Calu3 (cell line): ENCODE measurements at regions not wholly inside any gene's neighbourhood (a gene's known extent, or its start where the extent isn't known, plus 50 kb on each side); places are given as distances from the start of the nearest gene placed in this dataset.

Source experiments
- BruUV-seq: library from RNA; stranded (reverse); fragments of 400-500 nt; replicated peaks from 2 replicates; lab custom pipeline; 2021; lab: Mats Ljungman, UMichigan
- CTCF ChIA-PET: fragments of 300-600 bp; sonication (Branson Sonifier 250); formaldehyde crosslinking; loops from one replicate; lab custom pipeline; 2022; ENCODE audit warnings: antibody characterized with exemption; lab: Charles Lee
- DNase-seq: peaks from one replicate; pipeline ENCODE4 v3.0.0; 2022
- H3K27ac Mint-ChIP-seq: one replicate; pipeline ENCODE4 v1.8.0; 2022; ENCODE audit warnings: mixed read lengths; ENCODE audit not compliant: unreplicated experiment
- H3K27me3 Mint-ChIP-seq: one replicate; pipeline ENCODE4 v1.8.0; 2022; ENCODE audit warnings: mixed read lengths; ENCODE audit not compliant: unreplicated experiment
- H3K36me3 Mint-ChIP-seq: one replicate; pipeline ENCODE4 v1.8.0; 2022; ENCODE audit warnings: mild to moderate bottlenecking, moderate library complexity, mixed read lengths; ENCODE audit not compliant: insufficient read depth, unreplicated experiment
- H3K4me1 Mint-ChIP-seq: one replicate; pipeline ENCODE4 v1.8.0; 2022; ENCODE audit warnings: mild to moderate bottlenecking, low read depth, mixed read lengths; ENCODE audit not compliant: unreplicated experiment
- H3K4me3 Mint-ChIP-seq: one replicate; pipeline ENCODE4 v1.8.0; 2022; ENCODE audit warnings: mild to moderate bottlenecking, low read depth, moderate library complexity, mixed read lengths; ENCODE audit not compliant: unreplicated experiment
- H3K9me3 Mint-ChIP-seq: one replicate; pipeline ENCODE4 v1.8.0; 2022; ENCODE audit warnings: low read depth, mixed read lengths; ENCODE audit not compliant: unreplicated experiment
- CTCF ChIP-seq: fragments of 200-600 bp; IDR thresholded peaks from one replicate; pipeline ENCODE4 v1.8.0; 2022; ENCODE audit warnings: antibody characterized with exemption; ENCODE audit not compliant: unreplicated experiment
- intact Hi-C: fragments of 100-400 bp; cut with micrococcal nuclease; formaldehyde crosslinking; loops from one replicate; pipeline ENCODE4 v1.10.0; 2022; ENCODE audit not compliant: unreplicated experiment

- peaks cover 2% of the 10 kb centered on the region for H3K9me3 Mint-ChIP-seq
- H3K36me3 Mint-ChIP-seq, result no peaks in the 10 kb centered on the region
- BruUV-seq, result no TSS peak
- no peak for TF ChIP-seq CTCF
- no peaks in the 10 kb centered on the region for H3K4me1 Mint-ChIP-seq
- DNase-seq, result no peak
- H3K27me3 Mint-ChIP-seq, result no peaks in the 10 kb centered on the region
- CTCF ChIA-PET, result no interaction called here
- H3K4me3 Mint-ChIP-seq, result no peak overlapping the region
- no peak overlapping the region for H3K27ac Mint-ChIP-seq
- intact Hi-C loops, result no loop called here
Measured at GRCh38 chr4:27930976-27931375, 1070.3 kb downstream of the STIM2 start.

DNA sequence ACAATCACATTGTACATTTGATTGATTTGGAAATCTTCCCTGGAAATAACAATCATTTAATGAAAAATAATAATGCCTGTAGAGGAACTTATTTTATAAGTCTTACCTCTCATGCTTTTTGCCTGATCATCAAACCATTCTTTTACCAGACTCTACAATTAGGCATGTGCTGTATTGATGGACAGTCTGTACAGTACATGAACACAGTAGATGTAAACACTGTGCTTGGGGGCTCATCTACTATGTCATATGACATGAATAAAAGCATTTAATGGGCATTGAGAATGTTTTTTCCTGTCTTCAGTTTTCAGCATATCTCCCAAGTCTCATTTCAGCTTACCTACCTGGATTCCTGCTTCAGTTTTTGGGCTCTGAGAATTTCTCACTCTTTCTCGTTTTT, 1070.9 kb downstream of the STIM2 start:
- no TSS peak for BruUV-seq
- CTCF ChIA-PET, result no interaction called here
- H3K4me3 Mint-ChIP-seq, result no peak overlapping the region
- intact Hi-C loops, result no loop called here
- no peaks in the 10 kb centered on the region for H3K4me1 Mint-ChIP-seq
- H3K9me3 Mint-ChIP-seq, result peaks cover 2% of the 10 kb centered on the region
- no peak for TF ChIP-seq CTCF
- H3K27me3 Mint-ChIP-seq, result no peaks in the 10 kb centered on the region
- DNase-seq, result no peak
- no peaks in the 10 kb centered on the region for H3K36me3 Mint-ChIP-seq
- H3K27ac Mint-ChIP-seq, result no peak overlapping the region

DNA sequence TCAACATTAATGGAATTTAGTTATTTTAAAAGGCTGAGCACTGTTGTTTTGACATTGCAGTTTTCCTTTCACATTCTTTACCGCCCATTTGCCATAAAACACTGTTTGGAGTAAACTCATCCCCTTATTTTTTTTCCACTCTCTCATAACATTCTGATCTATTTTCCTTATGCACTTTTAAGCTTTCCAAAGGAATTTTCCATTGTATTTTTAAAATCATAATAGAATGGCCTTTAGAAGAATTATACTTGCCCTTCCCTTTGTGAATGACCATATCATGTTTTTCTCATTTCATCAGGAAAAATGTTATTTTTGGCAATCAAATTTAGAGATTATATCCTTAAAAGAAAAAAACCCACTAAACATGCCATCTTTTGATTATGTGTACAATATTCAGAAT, 1074.2 kb downstream of the STIM2 start:
- no peaks in the 10 kb centered on the region for H3K36me3 Mint-ChIP-seq
- DNase-seq, result no peak
- BruUV-seq, result no TSS peak
- no peaks in the 10 kb centered on the region for H3K27me3 Mint-ChIP-seq
- intact Hi-C loops, result no loop called here
- TF ChIP-seq CTCF, result no peak
- no peak overlapping the region for H3K4me3 Mint-ChIP-seq
- CTCF ChIA-PET, result no interaction called here
- no peaks in the 10 kb centered on the region for H3K4me1 Mint-ChIP-seq
- H3K27ac Mint-ChIP-seq, result no peak overlapping the region
- H3K9me3 Mint-ChIP-seq, result peaks cover 5% of the 10 kb centered on the region

DNA sequence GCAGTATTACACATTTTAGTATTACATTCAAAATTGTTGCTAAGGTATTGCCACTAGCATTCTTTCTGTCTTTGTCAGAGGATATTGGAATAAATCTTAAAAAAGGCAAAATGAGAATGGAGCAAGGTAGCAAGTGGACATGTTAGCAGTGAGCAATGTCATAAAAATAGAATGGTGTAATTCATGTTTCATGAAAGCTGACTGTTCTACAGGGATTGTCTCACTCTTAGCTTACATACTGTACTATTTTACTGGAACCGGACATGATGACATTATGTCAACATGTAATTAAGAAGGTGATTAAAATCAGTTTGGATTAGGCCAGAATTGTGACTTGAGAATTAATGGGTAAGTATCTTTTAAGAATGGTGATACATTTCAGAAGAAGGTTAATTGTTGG, 1086.2 kb downstream of the STIM2 start:
- BruUV-seq, result no TSS peak
- H3K27me3 Mint-ChIP-seq, result no peaks in the 10 kb centered on the region

More for the DNA sequence above, 1086.2 kb downstream of the STIM2 start:
- Mint-ChIP-seq H3K4me3 (no peak overlapping the region), H3K27ac (no peak overlapping the region), H3K36me3 (no peaks in the 10 kb centered on the region), H3K4me1 (no peaks in the 10 kb centered on the region), H3K9me3 (peaks cover 3% of the 10 kb centered on the region)
- intact Hi-C loops, result no loop called here
- no peak for TF ChIP-seq CTCF
- CTCF ChIA-PET, result interaction anchor here (0.6 kb wide), 1 partner anchor 410 kb away, joined by 4 read pairs; no protein-coding TSS in a partner anchor
- DNase-seq, result no peak
